ENCODE measurements at regions not wholly inside any gene's neighbourhood (a gene's known extent, or its start where the extent isn't known, plus 50 kb on each side); places are given as distances from the start of the nearest gene placed in this dataset.

- Histone ChIP-seq H3K27me3 (ENCODE audit: control insufficient read depth in 3 of 3, insufficient read depth in 3 of 3, low read depth in 1 of 3, low read length in 3 of 3) (no peaks in the 10 kb centered on the region), H2BK5ac (ENCODE audit: low read length) (no peak overlapping the region), H3K4me1 (ENCODE audit: control insufficient read depth in 2 of 2, insufficient read depth in 1 of 2, low read depth in 1 of 2, low read length in 2 of 2) (peaks cover 6 to 7% of the 10 kb centered on the region in 2 donors), H3K79me1 (ENCODE audit: low read depth, low read length) (peaks cover 3% of the 10 kb centered on the region), H3K4me3 (ENCODE audit: low read length in 2 of 2) (no peak overlapping the region), H2AK5ac (ENCODE audit: low read depth, low read length) (no peak overlapping the region), H4K8ac (ENCODE audit: low read depth, low read length) (no peak overlapping the region), H2BK15ac (ENCODE audit: low read length) (no peak overlapping the region), H3K4me2 (ENCODE audit: insufficient read depth, low read length, poor library complexity, severe bottlenecking) (no peak overlapping the region), H3K9me3 (replicated peaks in 1 of 2; ENCODE audit: control insufficient read depth in 2 of 2, insufficient read depth in 1 of 2, low read depth in 1 of 2, low read length in 2 of 2) (peaks cover 0 to 2% of the 10 kb centered on the region in 2 donors), H3K36me3 (replicated peaks in 1 of 2; ENCODE audit: control insufficient read depth in 2 of 2, insufficient read depth in 2 of 2, low read length in 2 of 2) (no peaks in the 10 kb centered on the region), H3K14ac (ENCODE audit: low read length) (no peak overlapping the region), H2BK120ac (ENCODE audit: low read depth, low read length) (no peak overlapping the region), H4K91ac (ENCODE audit: low read depth, low read length, poor library complexity) (no peak overlapping the region), H3K18ac (ENCODE audit: low read length) (peak overlapping the region; percentile 24), H3K23ac (ENCODE audit: low read depth, low read length, poor library complexity) (no peak overlapping the region), H3K4ac (ENCODE audit: low read length) (no peak overlapping the region), H3K9ac (ENCODE audit: low read depth, low read length, poor library complexity) (no peak overlapping the region), H2BK12ac (ENCODE audit: low read length) (no peak overlapping the region), H2AFZ (ENCODE audit: low read length) (no peak overlapping the region), H3K27ac (replicated peaks; ENCODE audit: low read length) (no peak overlapping the region)
- WGBS, 2 donors (ENCODE audit: extremely low coverage in 2 of 2, insufficient read length in 2 of 2, insufficient replicate concordance in 1 of 2): no CpG with 5 or more reads among the region's 4 CpGs
- DNase-seq (ENCODE audit: low spot score): no peak
These were observed 89.5 kb upstream of the SNRPN start for GRCh38 chr15:24865303-24865702.

GRCh38 chr15:24877174-24877573 is 77.6 kb upstream of the SNRPN start:
- no peak for DNase-seq (ENCODE audit: low spot score)
- Histone ChIP-seq H3K79me1 (ENCODE audit: low read depth, low read length) (no peaks in the 10 kb centered on the region), H3K27ac (replicated peaks; ENCODE audit: low read length) (no peak overlapping the region), H2BK15ac (ENCODE audit: low read length) (no peak overlapping the region), H3K14ac (ENCODE audit: low read length) (no peak overlapping the region), H3K18ac (ENCODE audit: low read length) (no peak overlapping the region), H3K4me3 (ENCODE audit: low read length in 2 of 2) (no peak overlapping the region), H2BK120ac (ENCODE audit: low read depth, low read length) (no peak overlapping the region), H3K36me3 (replicated peaks in 1 of 2; ENCODE audit: control insufficient read depth in 2 of 2, insufficient read depth in 2 of 2, low read length in 2 of 2) (peaks cover 0 to 7% of the 10 kb centered on the region in 2 donors), H4K8ac (ENCODE audit: low read depth, low read length) (no peak overlapping the region), H3K4me1 (ENCODE audit: control insufficient read depth in 2 of 2, insufficient read depth in 1 of 2, low read depth in 1 of 2, low read length in 2 of 2) (no peaks in the 10 kb centered on the region), H3K23ac (ENCODE audit: low read depth, low read length, poor library complexity) (no peak overlapping the region), H2BK12ac (ENCODE audit: low read length) (no peak overlapping the region), H3K27me3 (ENCODE audit: control insufficient read depth in 3 of 3, insufficient read depth in 3 of 3, low read depth in 1 of 3, low read length in 3 of 3) (no peaks in the 10 kb centered on the region), H2AK5ac (ENCODE audit: low read depth, low read length) (no peak overlapping the region), H3K4ac (ENCODE audit: low read length) (no peak overlapping the region), H2BK5ac (ENCODE audit: low read length) (no peak overlapping the region), H2AFZ (ENCODE audit: low read length) (no peak overlapping the region), H3K9ac (ENCODE audit: low read depth, low read length, poor library complexity) (no peak overlapping the region), H3K9me3 (replicated peaks in 1 of 2; ENCODE audit: control insufficient read depth in 2 of 2, insufficient read depth in 1 of 2, low read depth in 1 of 2, low read length in 2 of 2) (peaks cover 2 to 10% of the 10 kb centered on the region in 2 donors), H4K91ac (ENCODE audit: low read depth, low read length, poor library complexity) (no peak overlapping the region), H3K4me2 (ENCODE audit: insufficient read depth, low read length, poor library complexity, severe bottlenecking) (no peak overlapping the region)
- no CpG with 5 or more reads among the region's 7 CpGs for WGBS, 2 donors (ENCODE audit: extremely low coverage in 2 of 2, insufficient read length in 2 of 2, insufficient replicate concordance in 1 of 2)

GRCh38 chr15:24878153-24878552 is 76.6 kb upstream of the SNRPN start:
- H3K79me1 ChIP-seq (ENCODE audit: low read depth, low read length): no peaks in the 10 kb centered on the region
- no peak for DNase-seq (ENCODE audit: low spot score)

GRCh38 chr15:24879492-24879891 is 75.3 kb upstream of the SNRPN start:
- Histone ChIP-seq H3K36me3 (replicated peaks in 1 of 2; ENCODE audit: control insufficient read depth in 2 of 2, insufficient read depth in 2 of 2, low read length in 2 of 2) (peaks cover 0 to 7% of the 10 kb centered on the region in 2 donors), H2AFZ (ENCODE audit: low read length) (no peak overlapping the region)

More at GRCh38 chr15:24878153-24878552, 76.6 kb upstream of the SNRPN start:
- Histone ChIP-seq H3K4me2 (ENCODE audit: insufficient read depth, low read length, poor library complexity, severe bottlenecking) (no peak overlapping the region), H3K23ac (ENCODE audit: low read depth, low read length, poor library complexity) (peak overlapping the region; percentile 68), H3K36me3 (replicated peaks in 1 of 2; ENCODE audit: control insufficient read depth in 2 of 2, insufficient read depth in 2 of 2, low read length in 2 of 2) (peaks cover 0 to 7% of the 10 kb centered on the region in 2 donors), H2AK5ac (ENCODE audit: low read depth, low read length) (peak overlapping the region; percentile 68), H3K9me3 (replicated peaks in 1 of 2; ENCODE audit: control insufficient read depth in 2 of 2, insufficient read depth in 1 of 2, low read depth in 1 of 2, low read length in 2 of 2) (peaks cover 3 to 10% of the 10 kb centered on the region in 2 donors), H2BK120ac (ENCODE audit: low read depth, low read length) (no peak overlapping the region), H2BK15ac (ENCODE audit: low read length) (no peak overlapping the region), H3K9ac (ENCODE audit: low read depth, low read length, poor library complexity) (no peak overlapping the region), H3K27me3 (ENCODE audit: control insufficient read depth in 3 of 3, insufficient read depth in 3 of 3, low read depth in 1 of 3, low read length in 3 of 3) (no peaks in the 10 kb centered on the region), H4K8ac (ENCODE audit: low read depth, low read length) (no peak overlapping the region), H4K91ac (ENCODE audit: low read depth, low read length, poor library complexity) (no peak overlapping the region), H2BK12ac (ENCODE audit: low read length) (no peak overlapping the region), H2BK5ac (ENCODE audit: low read length) (no peak overlapping the region), H3K4me3 (ENCODE audit: low read length in 2 of 2) (no peak overlapping the region), H3K4ac (ENCODE audit: low read length) (no peak overlapping the region), H2AFZ (ENCODE audit: low read length) (no peak overlapping the region), H3K18ac (ENCODE audit: low read length) (peak overlapping the region; percentile 31), H3K4me1 (ENCODE audit: control insufficient read depth in 2 of 2, insufficient read depth in 1 of 2, low read depth in 1 of 2, low read length in 2 of 2) (no peaks in the 10 kb centered on the region), H3K27ac (replicated peaks; ENCODE audit: low read length) (no peak overlapping the region), H3K14ac (ENCODE audit: low read length) (no peak overlapping the region)
- no CpG with 5 or more reads among the region's 37 CpGs for WGBS, 2 donors (ENCODE audit: extremely low coverage in 2 of 2, insufficient read length in 2 of 2, insufficient replicate concordance in 1 of 2)

More at GRCh38 chr15:24879492-24879891, 75.3 kb upstream of the SNRPN start:
- DNase-seq (ENCODE audit: low spot score): no peak
- Histone ChIP-seq H3K14ac (ENCODE audit: low read length) (no peak overlapping the region), H3K23ac (ENCODE audit: low read depth, low read length, poor library complexity) (no peak overlapping the region), H3K4me3 (ENCODE audit: low read length in 2 of 2) (no peak overlapping the region), H3K9me3 (replicated peaks in 1 of 2; ENCODE audit: control insufficient read depth in 2 of 2, insufficient read depth in 1 of 2, low read depth in 1 of 2, low read length in 2 of 2) (peaks cover 5 to 10% of the 10 kb centered on the region in 2 donors), H3K4me2 (ENCODE audit: insufficient read depth, low read length, poor library complexity, severe bottlenecking) (no peak overlapping the region), H2BK12ac (ENCODE audit: low read length) (no peak overlapping the region), H2BK15ac (ENCODE audit: low read length) (no peak overlapping the region), H3K4ac (ENCODE audit: low read length) (no peak overlapping the region), H3K9ac (ENCODE audit: low read depth, low read length, poor library complexity) (no peak overlapping the region), H3K27me3 (ENCODE audit: control insufficient read depth in 3 of 3, insufficient read depth in 3 of 3, low read depth in 1 of 3, low read length in 3 of 3) (no peaks in the 10 kb centered on the region), H3K79me1 (ENCODE audit: low read depth, low read length) (no peaks in the 10 kb centered on the region), H2BK5ac (ENCODE audit: low read length) (no peak overlapping the region), H2BK120ac (ENCODE audit: low read depth, low read length) (no peak overlapping the region), H2AK5ac (ENCODE audit: low read depth, low read length) (no peak overlapping the region), H3K4me1 (ENCODE audit: control insufficient read depth in 2 of 2, insufficient read depth in 1 of 2, low read depth in 1 of 2, low read length in 2 of 2) (no peaks in the 10 kb centered on the region), H4K8ac (ENCODE audit: low read depth, low read length) (no peak overlapping the region), H4K91ac (ENCODE audit: low read depth, low read length, poor library complexity) (no peak overlapping the region), H3K18ac (ENCODE audit: low read length) (no peak overlapping the region), H3K27ac (replicated peaks; ENCODE audit: low read length) (no peak overlapping the region)
- WGBS, 2 donors (ENCODE audit: extremely low coverage in 2 of 2, insufficient read length in 2 of 2, insufficient replicate concordance in 1 of 2): no CpG with 5 or more reads among the region's 2 CpGs
